ENCODE measurements at regions not wholly inside any gene's neighbourhood (a gene's known extent, or its start where the extent isn't known, plus 50 kb on each side); places are given as distances from the start of the nearest gene placed in this dataset.

DNA sequence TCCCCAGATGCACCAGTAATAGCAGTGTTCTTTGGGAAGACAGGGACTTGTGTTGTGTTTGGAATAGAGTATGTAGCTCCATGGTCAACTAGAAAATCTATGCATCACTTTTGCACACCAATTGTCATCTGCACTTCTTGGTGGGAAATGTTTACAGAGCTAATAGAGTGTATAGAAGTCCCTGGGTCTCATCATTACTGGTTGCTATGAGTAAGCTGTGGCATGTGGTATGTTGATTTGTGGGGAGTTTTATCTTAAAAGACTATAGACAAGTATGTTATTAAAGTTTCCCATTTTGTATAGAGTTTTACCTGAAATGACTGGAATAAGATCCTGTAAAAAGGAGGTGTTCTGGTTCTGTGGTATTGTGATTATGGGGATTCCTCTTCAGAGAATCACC lies 55.4 kb upstream of the PRSS1 start:
- no peaks in the 10 kb centered on the region for H3K9me3 ChIP-seq (ENCODE audit: low read length)
- ChIA-PET CTCF (ENCODE audit: low intra/inter-chr PET ratio, low total read pairs) (no interaction called here), POLR2A (no interaction called here)
- TF ChIP-seq ZNF350 (CRISPR knock-in tag; IDR thresholded peaks at IDR 0.05; ENCODE audit: borderline replicate concordance, low read depth) (no peak), ZNF883 (CRISPR knock-in tag; IDR thresholded peaks at IDR 0.05; ENCODE audit: not compliant biosample characterization) (no peak), NR2F6 (IDR thresholded peaks at IDR 0.05) (no peak), NR2F6 (CRISPR knock-in tag; IDR thresholded peaks at IDR 0.05) (no peak), ZNF550 (CRISPR knock-in tag; IDR thresholded peaks at IDR 0.05; ENCODE audit: borderline replicate concordance) (no peak), MTA1 (CRISPR knock-in tag; IDR thresholded peaks at IDR 0.05; ENCODE audit: borderline replicate concordance) (no peak), ZNF660 (CRISPR knock-in tag; IDR thresholded peaks at IDR 0.05; ENCODE audit: borderline replicate concordance, low read depth) (no peak), GTF2F1 (IDR thresholded peaks at IDR 0.05; ENCODE audit: low read length) (no peak), ZFP82 (CRISPR knock-in tag; IDR thresholded peaks at IDR 0.05; ENCODE audit: borderline replicate concordance) (no peak), NBN (conservative IDR thresholded peaks at IDR 0.05) (no peak), ZSCAN31 (CRISPR knock-in tag; IDR thresholded peaks at IDR 0.05; ENCODE audit: low read depth) (no peak), NCOR1 (IDR thresholded peaks at IDR 0.05; ENCODE audit: borderline replicate concordance, low read length) (no peak), FOXM1 (CRISPR knock-in tag; IDR thresholded peaks at IDR 0.05) (no peak), ZFP37 (CRISPR knock-in tag; IDR thresholded peaks at IDR 0.05; ENCODE audit: borderline replicate concordance) (no peak), KDM3A (CRISPR knock-in tag; IDR thresholded peaks at IDR 0.05; ENCODE audit: low read depth) (no peak), SOX5 (CRISPR knock-in tag; IDR thresholded peaks at IDR 0.05; ENCODE audit: borderline replicate concordance) (no peak), ZNF382 (CRISPR knock-in tag; IDR thresholded peaks at IDR 0.05; ENCODE audit: borderline replicate concordance) (no peak)
- TF ChIP-seq, protein P1, sequence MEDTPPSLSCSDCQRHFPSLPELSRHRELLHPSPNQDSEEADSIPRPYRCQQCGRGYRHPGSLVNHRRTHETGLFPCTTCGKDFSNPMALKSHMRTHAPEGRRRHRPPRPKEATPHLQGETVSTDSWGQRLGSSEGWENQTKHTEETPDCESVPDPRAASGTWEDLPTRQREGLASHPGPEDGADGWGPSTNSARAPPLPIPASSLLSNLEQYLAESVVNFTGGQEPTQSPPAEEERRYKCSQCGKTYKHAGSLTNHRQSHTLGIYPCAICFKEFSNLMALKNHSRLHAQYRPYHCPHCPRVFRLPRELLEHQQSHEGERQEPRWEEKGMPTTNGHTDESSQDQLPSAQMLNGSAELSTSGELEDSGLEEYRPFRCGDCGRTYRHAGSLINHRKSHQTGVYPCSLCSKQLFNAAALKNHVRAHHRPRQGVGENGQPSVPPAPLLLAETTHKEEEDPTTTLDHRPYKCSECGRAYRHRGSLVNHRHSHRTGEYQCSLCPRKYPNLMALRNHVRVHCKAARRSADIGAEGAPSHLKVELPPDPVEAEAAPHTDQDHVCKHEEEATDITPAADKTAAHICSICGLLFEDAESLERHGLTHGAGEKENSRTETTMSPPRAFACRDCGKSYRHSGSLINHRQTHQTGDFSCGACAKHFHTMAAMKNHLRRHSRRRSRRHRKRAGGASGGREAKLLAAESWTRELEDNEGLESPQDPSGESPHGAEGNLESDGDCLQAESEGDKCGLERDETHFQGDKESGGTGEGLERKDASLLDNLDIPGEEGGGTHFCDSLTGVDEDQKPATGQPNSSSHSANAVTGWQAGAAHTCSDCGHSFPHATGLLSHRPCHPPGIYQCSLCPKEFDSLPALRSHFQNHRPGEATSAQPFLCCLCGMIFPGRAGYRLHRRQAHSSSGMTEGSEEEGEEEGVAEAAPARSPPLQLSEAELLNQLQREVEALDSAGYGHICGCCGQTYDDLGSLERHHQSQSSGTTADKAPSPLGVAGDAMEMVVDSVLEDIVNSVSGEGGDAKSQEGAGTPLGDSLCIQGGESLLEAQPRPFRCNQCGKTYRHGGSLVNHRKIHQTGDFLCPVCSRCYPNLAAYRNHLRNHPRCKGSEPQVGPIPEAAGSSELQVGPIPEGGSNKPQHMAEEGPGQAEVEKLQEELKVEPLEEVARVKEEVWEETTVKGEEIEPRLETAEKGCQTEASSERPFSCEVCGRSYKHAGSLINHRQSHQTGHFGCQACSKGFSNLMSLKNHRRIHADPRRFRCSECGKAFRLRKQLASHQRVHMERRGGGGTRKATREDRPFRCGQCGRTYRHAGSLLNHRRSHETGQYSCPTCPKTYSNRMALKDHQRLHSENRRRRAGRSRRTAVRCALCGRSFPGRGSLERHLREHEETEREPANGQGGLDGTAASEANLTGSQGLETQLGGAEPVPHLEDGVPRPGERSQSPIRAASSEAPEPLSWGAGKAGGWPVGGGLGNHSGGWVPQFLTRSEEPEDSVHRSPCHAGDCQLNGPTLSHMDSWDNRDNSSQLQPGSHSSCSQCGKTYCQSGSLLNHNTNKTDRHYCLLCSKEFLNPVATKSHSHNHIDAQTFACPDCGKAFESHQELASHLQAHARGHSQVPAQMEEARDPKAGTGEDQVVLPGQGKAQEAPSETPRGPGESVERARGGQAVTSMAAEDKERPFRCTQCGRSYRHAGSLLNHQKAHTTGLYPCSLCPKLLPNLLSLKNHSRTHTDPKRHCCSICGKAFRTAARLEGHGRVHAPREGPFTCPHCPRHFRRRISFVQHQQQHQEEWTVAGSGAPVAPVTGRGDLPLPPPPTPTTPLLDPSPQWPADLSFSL (CRISPR knock-in tag; IDR thresholded peaks at IDR 0.05) = no peak
- TF ChIP-seq, protein P2, sequence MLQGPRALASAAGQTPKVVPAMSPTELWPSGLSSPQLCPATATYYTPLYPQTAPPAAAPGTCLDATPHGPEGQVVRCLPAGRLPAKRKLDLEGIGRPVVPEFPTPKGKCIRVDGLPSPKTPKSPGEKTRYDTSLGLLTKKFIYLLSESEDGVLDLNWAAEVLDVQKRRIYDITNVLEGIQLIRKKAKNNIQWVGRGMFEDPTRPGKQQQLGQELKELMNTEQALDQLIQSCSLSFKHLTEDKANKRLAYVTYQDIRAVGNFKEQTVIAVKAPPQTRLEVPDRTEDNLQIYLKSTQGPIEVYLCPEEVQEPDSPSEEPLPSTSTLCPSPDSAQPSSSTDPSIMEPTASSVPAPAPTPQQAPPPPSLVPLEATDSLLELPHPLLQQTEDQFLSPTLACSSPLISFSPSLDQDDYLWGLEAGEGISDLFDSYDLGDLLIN (CRISPR knock-in tag; IDR thresholded peaks at IDR 0.05; ENCODE audit: borderline replicate concordance) = no peak
- H3K4me3 ChIP-seq (replicated peaks in 1 of 3; ENCODE audit: insufficient read depth in 1 of 3, low read depth in 2 of 3, low read length in 3 of 3) = no peak overlapping the region
- intact Hi-C loops (cut with micrococcal nuclease; ENCODE audit: unreplicated experiment) = no loop called here
- no peaks in the 10 kb centered on the region for H3K79me2 ChIP-seq (ENCODE audit: insufficient read depth, low read length)
- H4K20me1 ChIP-seq (ENCODE audit: insufficient read depth, low read length) = no peaks in the 10 kb centered on the region
- H3K9ac ChIP-seq (ENCODE audit: insufficient read depth, low read depth, low read length) = no peak overlapping the region
- no TSS peak for BruUV-seq (replicated peaks)
- no peaks in the 10 kb centered on the region for H3K4me1 ChIP-seq (ENCODE audit: insufficient read depth, low read length)
- no peak for ATAC-seq
- in situ Hi-C loops (cut with HindIII; ENCODE audit: extremely low pct_ligation_motif_present, low pct_unique_long_range_greater_than_20kb) = no loop called here
- H2AFZ ChIP-seq (ENCODE audit: low read length) = no peak overlapping the region
- no peaks in the 10 kb centered on the region for H3K36me3 ChIP-seq (replicated peaks in 1 of 2; ENCODE audit: control insufficient read depth in 1 of 2, insufficient read depth in 2 of 2, low read length in 2 of 2)
- H3K4me2 ChIP-seq (ENCODE audit: low read depth, low read length) = no peak overlapping the region
- H3K27me3 ChIP-seq (ENCODE audit: control insufficient read depth in 1 of 2, insufficient read depth in 2 of 2, low read length in 2 of 2) = no peaks in the 10 kb centered on the region
- H3K27ac ChIP-seq (ENCODE audit: extremely low read length, insufficient read depth, low read length) = no peak overlapping the region
- FAIRE-seq = no peak
- DNase-seq (ENCODE audit: low spot score) = no peak
